Kidney capillary endothelial cell (primary cell): ENCODE measurements at regions not wholly inside any gene's neighbourhood (a gene's known extent, or its start where the extent isn't known, plus 50 kb on each side); places are given as distances from the start of the nearest gene placed in this dataset.

Source experiments
- DNase-seq: peaks from one replicate; pipeline ENCODE4 v3.0.0-alpha.2; 2018; ENCODE audit warnings: low spot score

DNA sequence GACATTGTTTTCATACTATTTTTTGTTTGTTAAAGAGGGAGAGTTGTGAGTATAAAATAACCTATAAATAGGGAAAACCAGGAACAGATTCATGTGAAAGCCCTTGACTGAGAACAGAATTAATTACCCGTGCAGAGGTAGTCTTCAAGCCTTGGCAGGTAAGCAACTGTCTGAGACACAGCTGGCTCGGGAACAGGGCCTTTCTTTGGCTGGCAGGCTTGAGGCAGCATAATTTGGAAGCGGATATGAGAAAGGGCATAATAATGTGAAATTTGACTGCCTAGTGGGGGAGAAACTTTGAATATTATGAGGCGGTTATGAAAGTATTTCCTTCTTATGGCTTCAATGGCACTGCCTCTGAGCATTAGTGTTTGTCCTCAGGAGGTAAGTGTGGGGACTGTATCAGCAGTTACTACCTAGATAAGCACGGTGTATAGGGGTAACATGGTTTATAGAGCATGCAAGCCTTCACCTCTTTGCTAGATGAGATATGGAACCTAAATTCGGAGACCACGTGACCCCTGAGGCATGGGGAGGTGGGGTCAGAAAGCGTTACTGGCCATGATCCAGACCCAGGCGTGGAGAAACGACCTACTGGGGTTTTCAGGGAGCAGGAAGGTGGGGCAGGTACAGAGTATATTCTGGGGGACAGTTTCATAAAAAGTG, 210.2 kb upstream of the GAS1 start:
- DNase-seq, result no peak

- DNase-seq, result no peak
Observed at GRCh38 chr9:87158765-87159164, 211.5 kb upstream of the GAS1 start.

GRCh38 chr9:87160148-87161102, 213.1 kb upstream of the GAS1 start:
- DNase-seq, result no peak

GRCh38 chr9:87167161-87167560, 219.9 kb upstream of the GAS1 start:
- DNase-seq, result no peak

DNA sequence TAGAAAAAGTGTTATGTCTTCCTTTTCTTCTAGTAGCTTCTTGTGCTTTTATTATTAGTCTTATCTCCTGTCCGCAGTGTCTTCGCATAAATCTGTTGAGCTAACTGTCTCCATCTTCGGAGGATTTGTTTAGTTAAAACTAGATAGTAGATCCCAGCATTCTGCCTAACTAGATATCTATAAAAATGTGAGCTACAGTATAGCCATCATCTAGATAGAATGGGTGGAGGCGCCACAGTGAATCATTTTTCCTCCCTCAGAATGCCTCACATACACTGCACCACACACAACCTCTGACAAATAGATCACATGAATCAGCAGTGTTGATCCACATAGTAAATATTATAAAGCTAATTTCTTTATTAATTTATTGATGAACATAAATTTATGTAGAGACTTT, 220.3 kb upstream of the GAS1 start:
- DNase-seq, result no peak

DNA sequence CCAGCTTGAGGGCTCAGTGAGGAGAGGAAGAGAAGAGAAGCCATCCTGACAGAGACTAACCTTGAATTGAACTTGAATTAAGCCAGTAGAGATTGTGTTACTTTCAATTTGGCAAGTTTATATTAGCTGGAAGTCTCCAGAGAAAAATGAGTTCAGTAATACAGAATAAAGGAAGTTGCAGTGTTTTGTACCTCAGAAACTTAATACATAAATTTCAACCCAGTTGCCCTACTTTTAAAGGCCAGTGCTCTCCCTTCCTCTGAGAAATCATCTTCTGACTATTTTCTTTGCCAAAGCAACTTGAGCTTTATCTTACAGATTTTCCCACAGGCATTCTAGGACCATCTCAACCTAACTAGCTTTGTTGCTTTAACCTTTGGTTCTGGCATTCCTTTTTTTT, 231.0 kb upstream of the GAS1 start:
- no peak for DNase-seq

DNA sequence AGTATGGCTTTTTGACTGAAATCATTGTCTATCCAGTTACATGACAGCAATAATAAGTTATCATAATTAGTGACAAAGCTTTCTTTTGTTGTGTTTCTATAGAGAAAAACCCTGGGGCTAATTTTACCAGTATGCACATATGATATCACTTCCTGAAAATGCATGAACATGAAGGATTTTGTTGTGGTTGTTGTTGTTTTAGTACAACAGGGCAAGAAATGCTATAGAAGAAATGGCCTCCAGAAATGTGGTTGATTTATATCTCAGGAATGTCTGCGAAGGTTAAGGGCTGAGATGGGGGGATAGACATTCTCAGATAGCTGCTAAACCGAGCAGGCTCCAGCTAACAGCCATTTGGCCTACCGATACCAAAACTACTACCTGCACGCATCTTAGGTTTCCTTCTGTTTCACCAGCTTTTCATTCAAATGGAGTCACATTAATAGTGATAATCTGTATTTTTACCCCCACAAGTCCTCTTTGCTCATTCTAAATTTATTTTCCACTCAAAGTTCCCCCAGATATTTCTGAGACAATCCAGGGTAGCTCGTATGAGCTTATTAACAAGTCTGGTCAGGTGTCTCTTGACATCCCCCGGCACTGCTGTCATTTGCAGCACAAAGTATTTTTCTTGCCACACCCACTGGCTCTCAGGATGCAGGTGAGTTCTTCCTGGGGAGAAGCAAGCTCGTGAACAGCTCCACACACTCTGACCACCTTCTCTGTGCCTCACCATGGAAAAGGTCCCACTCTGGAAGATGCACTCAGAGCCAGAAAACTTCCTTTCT, 232.4 kb upstream of the GAS1 start:
- peak; percentile 20 for DNase-seq

DNA sequence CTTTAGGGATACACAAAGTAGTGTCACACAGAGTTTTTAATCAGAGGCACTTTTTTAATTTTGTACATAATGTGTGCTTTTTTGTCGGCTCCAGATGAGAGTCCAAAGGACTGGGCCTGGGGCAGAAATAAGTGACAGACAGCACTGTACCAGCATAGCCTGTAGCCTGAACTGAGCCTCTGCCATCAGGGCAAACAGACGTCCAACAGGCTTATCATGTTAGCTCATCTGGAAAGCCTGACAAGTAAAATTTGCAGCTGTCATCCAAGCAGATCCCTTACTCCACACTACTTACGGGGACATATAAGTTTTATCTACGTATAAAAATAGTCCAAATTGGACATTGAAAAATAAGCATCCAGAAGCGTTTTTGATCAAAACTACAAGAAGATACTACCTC, 233.1 kb upstream of the GAS1 start:
- no peak for DNase-seq

DNA sequence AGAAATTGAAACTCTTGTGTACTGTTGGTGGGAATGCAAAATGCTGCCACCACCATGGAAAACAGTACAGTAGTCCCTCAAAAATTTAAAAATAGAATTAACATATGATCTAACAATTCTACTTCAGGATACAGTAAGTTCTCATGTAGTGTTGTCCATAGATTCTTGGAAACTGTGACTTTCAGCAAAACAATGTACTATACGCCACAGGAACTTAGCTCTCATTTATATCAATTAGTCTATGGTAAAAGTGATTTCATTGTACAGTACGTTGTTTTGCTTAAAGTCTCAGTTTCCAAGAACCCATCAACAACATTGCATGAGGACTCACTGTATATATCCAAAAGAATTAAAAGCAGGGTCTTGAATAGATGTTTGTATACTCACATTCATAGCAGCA, 233.5 kb upstream of the GAS1 start:
- no peak for DNase-seq

- DNase-seq, result no peak
Observed at GRCh38 chr9:87181670-87182069, 234.4 kb upstream of the GAS1 start.

GRCh38 chr9:87184956-87185642, 237.8 kb upstream of the GAS1 start:
- no peak for DNase-seq

- no peak for DNase-seq
Observed at GRCh38 chr9:87187656-87188055, 240.3 kb upstream of the GAS1 start.

GRCh38 chr9:87189006-87189405, 241.7 kb upstream of the GAS1 start:
- DNase-seq, result no peak

GRCh38 chr9:87193151-87193550, 245.8 kb upstream of the GAS1 start:
- DNase-seq, result no peak

DNA sequence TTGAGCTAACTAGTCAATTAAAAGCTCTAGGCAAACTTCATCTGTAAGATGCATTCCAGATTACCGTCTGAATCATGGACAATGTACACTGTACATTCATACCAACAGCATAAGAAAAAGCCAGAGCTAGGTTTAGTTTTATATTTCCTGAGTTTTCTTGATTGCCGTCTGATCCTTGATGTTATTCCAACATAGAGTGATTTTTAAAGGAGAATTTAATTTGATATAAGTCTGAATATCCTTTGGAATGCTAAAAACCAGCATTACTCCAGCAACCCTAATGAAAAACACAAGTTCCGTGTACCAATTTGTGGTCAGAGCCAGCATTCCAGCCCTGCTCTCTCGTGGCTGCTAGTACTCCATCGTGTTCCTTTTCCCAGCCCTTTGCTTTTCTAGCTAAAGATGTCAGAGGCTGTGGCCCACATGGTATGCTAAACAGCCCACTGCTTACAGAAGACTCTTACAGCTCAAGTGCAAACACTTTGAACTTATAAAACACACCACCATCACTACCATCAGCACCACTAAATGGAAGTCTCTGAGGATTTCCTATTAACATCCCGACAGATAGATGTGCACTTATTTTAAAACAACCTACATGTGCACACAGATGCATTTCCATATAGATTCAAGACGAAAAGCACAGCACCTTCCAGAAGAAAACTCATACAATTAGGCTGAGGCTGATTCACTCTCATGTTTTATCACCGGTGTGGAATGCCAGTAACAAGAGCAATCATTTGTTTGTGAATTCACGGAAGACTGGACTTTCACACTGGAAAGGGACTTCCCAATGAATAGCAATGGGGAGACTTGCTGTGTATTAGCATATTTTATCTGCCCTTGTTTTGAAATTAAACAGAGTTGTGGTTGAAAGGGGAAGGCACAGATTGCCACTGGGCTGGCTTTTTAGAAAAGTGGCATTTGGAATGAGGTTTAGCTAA, 246.9 kb upstream of the GAS1 start:
- DNase-seq, result no peak

- no peak for DNase-seq
Observed at GRCh38 chr9:87195306-87195705, 248.0 kb upstream of the GAS1 start.

- DNase-seq, result no peak
Observed at GRCh38 chr9:87197349-87198130, 250.2 kb upstream of the GAS1 start.

- DNase-seq, result no peak
Observed at GRCh38 chr9:87198716-87199115, 251.4 kb upstream of the GAS1 start.

DNA sequence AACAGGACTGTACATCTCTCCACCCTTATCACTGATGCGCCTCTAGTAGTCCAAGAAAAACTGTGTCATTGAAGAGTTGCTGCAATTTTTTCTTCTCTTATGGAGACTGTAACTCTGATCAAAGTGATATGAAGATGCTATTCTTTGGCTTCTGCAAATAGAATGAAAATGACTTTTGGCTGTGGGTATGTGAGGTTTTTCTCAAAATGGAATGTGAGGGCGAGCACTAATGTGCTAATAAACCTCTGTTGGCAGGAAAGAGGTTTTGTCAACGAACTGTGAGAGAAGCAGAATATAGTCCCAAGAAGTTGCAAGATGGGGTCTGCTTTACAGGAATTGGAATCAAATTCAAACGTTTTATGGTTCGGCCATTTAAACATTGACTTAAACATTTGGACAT, 252.0 kb upstream of the GAS1 start:
- no peak for DNase-seq

DNA sequence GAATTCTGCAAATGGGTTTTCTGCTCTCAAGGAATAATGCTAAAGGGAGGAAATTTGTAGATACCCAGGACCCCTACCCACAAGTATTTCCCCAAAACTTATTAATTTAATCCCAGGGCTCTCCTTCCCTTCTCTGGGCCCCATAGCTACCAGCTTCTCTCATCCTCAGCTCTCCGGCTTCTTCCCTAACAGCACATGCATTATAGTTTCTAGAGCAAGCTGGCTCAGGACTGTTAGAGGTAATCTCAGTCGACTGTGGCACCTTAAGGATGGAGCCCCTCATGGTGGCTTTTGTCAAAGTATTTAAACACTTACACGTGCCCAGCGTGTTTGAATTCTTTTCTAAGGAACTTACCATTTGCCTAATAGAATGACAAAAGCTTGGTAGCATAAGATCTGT, 252.5 kb upstream of the GAS1 start:
- DNase-seq, result no peak
